ENCODE measurements at regions not wholly inside any gene's neighbourhood (a gene's known extent, or its start where the extent isn't known, plus 50 kb on each side); places are given as distances from the start of the nearest gene placed in this dataset.
"Not testable (repeated sequence)": the region's sequence is repeated elsewhere in the genome, so short reads cannot be mapped to it uniquely, and the experiment has no call there.

DNA sequence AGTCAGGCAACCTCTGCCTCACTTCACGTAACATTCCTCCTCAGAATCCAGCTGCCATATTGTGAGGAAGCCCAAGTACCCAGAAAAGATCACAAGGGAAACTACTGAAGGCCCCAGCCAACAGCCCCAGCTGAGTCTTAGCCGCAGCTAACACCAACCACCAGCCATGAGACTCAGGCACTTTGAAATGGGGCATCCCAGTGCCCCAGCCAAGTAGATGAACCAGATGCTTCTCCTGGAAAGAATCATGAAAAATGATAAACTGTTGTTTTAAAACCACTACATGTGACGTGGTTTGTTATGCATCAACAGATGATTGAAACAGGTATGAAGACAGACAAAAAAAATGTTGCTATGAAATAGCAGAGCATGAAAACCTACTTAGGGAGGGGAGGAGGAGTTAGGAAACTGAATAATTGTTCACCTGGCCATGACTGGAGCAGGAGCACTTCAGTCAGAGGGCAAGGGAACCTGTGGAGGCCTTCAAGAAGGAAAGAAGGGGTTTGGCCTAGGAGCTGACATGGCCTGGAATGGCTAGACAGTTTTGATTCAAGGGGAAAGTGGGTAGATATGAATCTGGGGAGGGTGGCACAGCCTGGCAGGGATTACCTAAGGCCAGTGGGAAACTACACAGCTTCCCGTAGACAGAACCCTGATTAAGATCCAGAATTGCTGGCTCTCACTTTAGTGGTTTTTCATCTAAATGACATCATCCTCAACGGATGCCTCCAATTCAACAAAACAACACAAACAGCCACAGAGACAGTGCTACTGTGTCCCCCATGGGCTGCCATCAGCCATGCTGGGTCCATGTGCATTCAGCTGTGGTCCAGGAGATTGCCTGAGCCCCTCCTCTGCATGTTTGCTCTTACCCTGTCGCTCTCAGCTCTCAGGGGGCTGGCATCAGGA, 211.6 kb downstream of the SYK start:
- Histone ChIP-seq H3K36me3 (ENCODE audit: insufficient read depth, low read length) (no peaks in the 10 kb centered on the region), H3K4me1 (ENCODE audit: insufficient read depth, low read length) (no peaks in the 10 kb centered on the region), H3K27me3 (ENCODE audit: insufficient read depth, low read length) (no peaks in the 10 kb centered on the region), H3K4me3 (ENCODE audit: low read length) (no peak overlapping the region), H3K9me3 (ENCODE audit: low read length) (no peaks in the 10 kb centered on the region), H2AFZ (ENCODE audit: low read depth, low read length) (no peak overlapping the region)

DNA sequence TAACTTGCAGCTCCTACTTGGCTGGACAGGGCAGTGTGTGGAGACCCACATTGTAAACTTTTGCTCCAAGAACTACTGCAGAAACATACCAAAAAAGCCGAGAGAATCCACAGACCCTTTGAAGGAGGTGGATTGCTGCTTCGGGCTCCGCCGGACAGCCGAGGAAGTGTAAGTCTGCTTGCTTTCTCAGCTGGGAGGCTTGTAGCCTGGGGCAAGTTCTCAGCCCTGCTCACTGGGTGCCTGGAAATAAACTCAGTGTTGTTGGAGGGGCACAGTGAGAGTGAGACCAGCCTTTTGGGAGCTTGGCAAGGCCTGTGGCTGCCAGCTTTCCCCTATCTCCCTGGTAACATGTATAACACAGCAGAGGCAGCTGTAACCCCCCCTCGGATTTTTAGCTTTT, 215.6 kb downstream of the SYK start:
- H2AFZ ChIP-seq (ENCODE audit: low read depth, low read length): no peak overlapping the region
- no peaks in the 10 kb centered on the region for H3K9me3 ChIP-seq (ENCODE audit: low read length)
- H3K4me1 ChIP-seq (ENCODE audit: insufficient read depth, low read length): no peaks in the 10 kb centered on the region
- H3K36me3 ChIP-seq (ENCODE audit: insufficient read depth, low read length): no peaks in the 10 kb centered on the region
- H3K4me3 ChIP-seq (ENCODE audit: low read length): no peak overlapping the region
- no peaks in the 10 kb centered on the region for H3K27me3 ChIP-seq (ENCODE audit: insufficient read depth, low read length)

DNA sequence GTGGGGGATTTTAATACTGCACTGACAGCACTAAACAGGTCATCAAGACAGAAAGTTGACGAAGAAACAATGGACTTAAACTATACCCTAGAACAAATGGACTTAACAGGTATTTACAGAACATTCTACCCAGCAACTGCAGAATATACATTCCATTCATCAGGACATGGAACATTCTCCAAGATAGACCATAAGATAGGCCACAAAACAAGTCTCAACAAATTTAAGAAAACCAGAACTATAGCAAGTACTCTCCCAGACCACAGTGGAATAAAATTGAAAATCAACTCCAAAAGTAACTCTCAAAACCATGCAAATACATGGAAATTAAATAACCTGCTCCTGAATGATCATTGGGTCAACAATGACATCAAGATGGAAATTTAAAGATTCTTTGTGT, 218.3 kb downstream of the SYK start:
- H2AFZ ChIP-seq (ENCODE audit: low read depth, low read length); H3K4me1 ChIP-seq (ENCODE audit: insufficient read depth, low read length); H3K4me3 ChIP-seq (ENCODE audit: low read length); H3K36me3 ChIP-seq (ENCODE audit: insufficient read depth, low read length); H3K9me3 ChIP-seq (ENCODE audit: low read length); H3K27me3 ChIP-seq (ENCODE audit: insufficient read depth, low read length): not testable (repeated sequence)

DNA sequence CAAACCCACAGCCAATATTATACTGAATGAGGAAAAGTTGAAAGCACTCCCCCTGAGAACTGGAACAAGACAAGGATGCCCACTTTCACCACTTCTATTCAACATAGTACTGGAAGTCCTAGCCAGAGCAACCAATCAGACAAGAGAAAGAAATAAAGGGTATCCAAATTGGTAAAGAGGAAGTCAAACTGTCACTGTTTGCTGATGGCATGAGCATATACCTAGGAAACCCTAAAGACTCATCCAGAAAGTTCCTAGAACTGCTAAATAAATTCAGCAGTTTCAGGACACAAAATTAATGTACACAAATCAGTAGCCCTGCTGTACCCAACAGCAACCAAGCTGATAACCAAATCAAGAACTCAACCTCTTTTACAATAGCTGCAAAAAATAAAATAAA, 220.0 kb downstream of the SYK start:
- not testable (repeated sequence) for H3K4me3 ChIP-seq (ENCODE audit: low read length); H3K36me3 ChIP-seq (ENCODE audit: insufficient read depth, low read length); H3K4me1 ChIP-seq (ENCODE audit: insufficient read depth, low read length); H2AFZ ChIP-seq (ENCODE audit: low read depth, low read length); H3K9me3 ChIP-seq (ENCODE audit: low read length); H3K27me3 ChIP-seq (ENCODE audit: insufficient read depth, low read length)

DNA sequence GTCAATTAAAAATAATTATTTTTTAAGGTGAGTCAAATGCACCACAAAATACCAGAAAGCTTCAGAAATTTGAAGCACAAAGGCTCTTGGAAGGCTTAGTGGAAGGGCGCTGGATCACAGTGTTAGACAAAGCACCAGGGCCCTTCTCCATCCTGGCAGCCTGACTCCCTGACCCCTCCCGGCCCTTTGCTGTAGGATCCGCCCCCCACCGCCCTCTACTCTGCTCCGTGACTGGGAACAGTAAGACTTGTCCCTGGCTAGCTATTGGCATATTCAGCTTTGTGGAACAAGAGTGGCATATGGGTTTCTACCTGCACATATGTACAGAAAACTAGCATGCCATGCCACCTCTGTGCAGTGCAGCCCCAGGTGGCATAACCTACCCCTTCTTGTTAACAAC, 222.1 kb downstream of the SYK start:
- Histone ChIP-seq H3K27me3 (ENCODE audit: insufficient read depth, low read length) (no peaks in the 10 kb centered on the region), H3K4me1 (ENCODE audit: insufficient read depth, low read length) (no peaks in the 10 kb centered on the region), H3K36me3 (ENCODE audit: insufficient read depth, low read length) (no peaks in the 10 kb centered on the region), H3K9me3 (ENCODE audit: low read length) (no peaks in the 10 kb centered on the region), H2AFZ (ENCODE audit: low read depth, low read length) (no peak overlapping the region), H3K4me3 (ENCODE audit: low read length) (no peak overlapping the region)

DNA sequence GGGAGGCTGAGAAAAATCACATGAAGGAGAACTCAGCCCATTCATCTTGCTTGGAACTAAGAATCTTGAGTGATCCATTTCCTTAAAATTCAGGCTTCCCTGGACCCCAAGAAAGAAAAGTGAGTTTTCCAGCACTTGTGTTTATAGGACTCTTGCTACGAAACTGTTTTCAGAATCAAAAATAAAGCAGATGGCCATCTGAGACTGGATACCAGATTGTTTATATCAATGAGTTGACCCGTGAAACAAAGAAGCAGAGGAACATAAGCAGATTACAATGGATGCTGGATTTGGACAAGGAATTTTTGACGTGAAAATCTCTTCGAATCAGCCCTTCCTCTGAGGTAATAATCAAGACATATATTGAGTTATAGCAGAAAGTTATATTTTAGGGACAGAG, 223.2 kb downstream of the SYK start:
- Histone ChIP-seq H3K4me1 (ENCODE audit: insufficient read depth, low read length) (no peaks in the 10 kb centered on the region), H3K36me3 (ENCODE audit: insufficient read depth, low read length) (no peaks in the 10 kb centered on the region), H3K9me3 (ENCODE audit: low read length) (no peaks in the 10 kb centered on the region), H3K27me3 (ENCODE audit: insufficient read depth, low read length) (no peaks in the 10 kb centered on the region), H3K4me3 (ENCODE audit: low read length) (no peak overlapping the region), H2AFZ (ENCODE audit: low read depth, low read length) (no peak overlapping the region)

DNA sequence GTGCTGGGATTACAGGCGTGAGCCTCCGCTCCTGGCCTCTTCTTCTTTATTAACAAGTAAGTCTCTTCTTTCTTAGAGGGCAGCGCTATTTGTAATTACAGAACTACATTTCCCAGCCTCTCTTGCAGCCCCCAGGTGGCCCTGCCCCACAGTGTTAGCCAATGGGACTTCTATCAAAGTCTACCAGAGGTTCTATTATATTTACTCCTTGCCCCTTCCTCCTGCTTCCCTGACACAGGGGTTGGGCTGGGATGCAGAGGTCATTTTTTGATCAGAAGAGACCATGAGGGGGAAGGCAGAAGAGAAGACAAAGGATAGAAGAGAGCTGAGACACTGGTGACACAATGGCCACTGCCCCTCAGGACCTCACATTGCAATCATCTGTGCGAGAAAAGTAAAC, 224.2 kb downstream of the SYK start:
- H3K4me3 ChIP-seq (ENCODE audit: low read length): no peak overlapping the region
- H2AFZ ChIP-seq (ENCODE audit: low read depth, low read length): no peak overlapping the region
- H3K36me3 ChIP-seq (ENCODE audit: insufficient read depth, low read length): no peaks in the 10 kb centered on the region
- H3K9me3 ChIP-seq (ENCODE audit: low read length): no peaks in the 10 kb centered on the region
- H3K4me1 ChIP-seq (ENCODE audit: insufficient read depth, low read length): no peaks in the 10 kb centered on the region
- no peaks in the 10 kb centered on the region for H3K27me3 ChIP-seq (ENCODE audit: insufficient read depth, low read length)

DNA sequence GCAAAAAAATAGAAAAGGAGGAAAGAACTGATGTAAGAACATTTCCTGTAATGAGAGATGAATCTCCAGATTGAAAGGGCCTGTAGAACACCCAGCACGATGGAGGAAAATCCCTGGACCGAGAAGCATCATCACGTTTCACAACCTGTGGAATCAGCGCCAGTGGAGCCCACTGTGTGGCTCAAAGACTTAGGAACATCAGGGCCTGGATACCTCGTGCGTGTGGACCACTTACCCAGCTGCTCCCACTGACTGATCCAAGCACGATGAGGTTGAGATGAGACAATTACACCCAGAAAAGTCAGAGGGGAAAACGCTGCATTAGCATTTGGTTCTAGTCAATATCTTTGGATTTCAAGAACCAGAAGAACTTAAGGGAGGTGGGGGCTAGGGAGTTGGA, 224.6 kb downstream of the SYK start:
- no peak overlapping the region for H3K4me3 ChIP-seq (ENCODE audit: low read length)
- H3K9me3 ChIP-seq (ENCODE audit: low read length): no peaks in the 10 kb centered on the region
- H3K27me3 ChIP-seq (ENCODE audit: insufficient read depth, low read length): no peaks in the 10 kb centered on the region

DNA sequence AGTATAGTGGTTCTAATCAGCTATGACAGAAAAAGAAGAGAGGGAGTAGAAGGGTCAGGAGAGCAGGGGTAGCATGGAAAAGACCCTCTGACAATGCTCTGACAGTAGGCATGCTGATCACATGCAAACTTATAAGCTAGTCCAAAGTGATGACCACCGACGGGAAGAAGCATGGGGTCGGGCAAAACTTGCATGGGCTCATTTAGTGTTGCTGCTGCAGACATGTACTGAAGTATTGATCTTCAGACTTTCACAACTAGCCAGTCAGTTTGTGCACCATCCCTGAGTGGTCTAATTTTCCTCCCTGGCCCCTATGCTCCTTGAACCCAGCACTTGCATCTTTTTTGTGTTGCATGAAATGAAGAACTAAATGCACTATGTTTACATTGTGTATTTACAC, 225.4 kb downstream of the SYK start:
- Histone ChIP-seq H3K27me3 (ENCODE audit: insufficient read depth, low read length) (no peaks in the 10 kb centered on the region), H3K9me3 (ENCODE audit: low read length) (no peaks in the 10 kb centered on the region)

More for the DNA sequence above, 224.6 kb downstream of the SYK start:
- no peaks in the 10 kb centered on the region for H3K4me1 ChIP-seq (ENCODE audit: insufficient read depth, low read length)
- no peak overlapping the region for H2AFZ ChIP-seq (ENCODE audit: low read depth, low read length)
- H3K36me3 ChIP-seq (ENCODE audit: insufficient read depth, low read length): no peaks in the 10 kb centered on the region

DNA sequence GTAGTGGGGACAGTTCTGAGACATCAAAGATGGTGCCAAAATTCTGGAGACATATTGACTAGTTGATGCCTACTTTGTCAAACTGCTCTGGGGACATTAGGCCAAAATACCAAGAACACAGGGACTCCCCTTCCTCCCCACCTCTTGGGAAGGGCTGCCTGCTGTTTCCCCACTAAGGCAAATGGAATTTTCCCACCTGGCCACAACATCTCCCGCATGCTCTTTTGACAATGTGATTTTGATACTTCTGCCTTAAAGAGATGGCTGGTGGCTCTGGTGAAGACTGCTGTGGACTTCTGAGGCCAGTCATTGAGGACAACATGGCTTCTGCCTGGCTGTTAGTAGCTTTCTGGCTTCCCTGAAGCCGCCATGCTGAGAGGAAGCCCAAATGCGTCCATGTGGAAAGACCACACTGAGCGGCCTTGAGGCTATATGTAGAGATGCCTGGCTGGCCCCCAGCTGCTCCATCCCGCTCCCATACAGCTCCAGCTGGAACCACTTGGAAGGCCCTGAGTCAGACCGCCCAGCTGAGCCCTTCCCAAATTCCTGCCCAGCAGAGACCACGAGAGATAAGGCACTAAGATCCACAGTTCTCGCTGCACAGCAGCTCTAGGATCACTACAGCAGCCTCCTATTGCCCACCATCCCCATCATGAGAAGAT, 226.7 kb downstream of the SYK start:
- Histone ChIP-seq H3K36me3 (ENCODE audit: insufficient read depth, low read length) (no peaks in the 10 kb centered on the region), H3K27me3 (ENCODE audit: insufficient read depth, low read length) (no peaks in the 10 kb centered on the region), H3K4me3 (ENCODE audit: low read length) (no peak overlapping the region), H2AFZ (ENCODE audit: low read depth, low read length) (no peak overlapping the region), H3K9me3 (ENCODE audit: low read length) (no peaks in the 10 kb centered on the region), H3K4me1 (ENCODE audit: insufficient read depth, low read length) (no peaks in the 10 kb centered on the region)

More for the DNA sequence above, 225.4 kb downstream of the SYK start:
- H3K4me1 ChIP-seq (ENCODE audit: insufficient read depth, low read length): no peaks in the 10 kb centered on the region
- H3K36me3 ChIP-seq (ENCODE audit: insufficient read depth, low read length): no peaks in the 10 kb centered on the region
- no peak overlapping the region for H2AFZ ChIP-seq (ENCODE audit: low read depth, low read length)
- no peak overlapping the region for H3K4me3 ChIP-seq (ENCODE audit: low read length)

DNA sequence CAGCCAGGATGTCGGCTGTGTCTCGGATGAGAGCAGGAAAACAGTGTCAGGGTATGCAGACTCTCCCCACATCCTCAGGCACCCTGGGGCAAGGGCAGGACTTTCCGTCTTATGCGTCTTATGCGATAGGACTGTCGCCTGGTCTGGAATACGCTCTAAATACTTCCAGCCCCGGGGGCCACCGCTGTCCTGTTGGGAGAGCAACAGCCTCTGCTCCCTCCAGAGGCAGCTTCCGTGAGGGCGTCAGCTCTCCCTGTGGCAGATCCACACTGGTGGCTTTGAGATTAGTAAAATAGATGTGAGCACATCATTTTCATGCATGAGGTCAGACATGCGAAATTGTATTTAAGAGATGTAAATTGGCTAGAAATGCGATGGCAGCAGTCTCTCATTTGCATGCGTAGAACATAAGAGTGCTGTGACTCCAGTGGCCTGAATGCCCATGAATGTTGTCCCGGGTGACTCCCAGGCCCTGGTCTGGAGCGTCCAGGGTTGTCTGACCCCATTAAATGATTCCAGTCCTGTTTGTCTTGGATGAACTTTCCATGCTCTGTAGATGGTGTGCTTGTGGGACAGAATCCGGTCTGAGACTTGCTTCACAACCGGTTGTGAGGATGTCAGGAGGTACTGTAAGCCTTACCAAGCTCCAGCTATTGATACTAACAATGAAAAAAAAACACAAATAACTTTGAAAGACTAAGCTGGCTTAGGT, 228.2 kb downstream of the SYK start:
- Histone ChIP-seq H3K4me1 (ENCODE audit: insufficient read depth, low read length) (no peaks in the 10 kb centered on the region), H2AFZ (ENCODE audit: low read depth, low read length) (no peak overlapping the region), H3K27me3 (ENCODE audit: insufficient read depth, low read length) (no peaks in the 10 kb centered on the region), H3K36me3 (ENCODE audit: insufficient read depth, low read length) (no peaks in the 10 kb centered on the region), H3K4me3 (ENCODE audit: low read length) (no peak overlapping the region), H3K9me3 (ENCODE audit: low read length) (no peaks in the 10 kb centered on the region)

DNA sequence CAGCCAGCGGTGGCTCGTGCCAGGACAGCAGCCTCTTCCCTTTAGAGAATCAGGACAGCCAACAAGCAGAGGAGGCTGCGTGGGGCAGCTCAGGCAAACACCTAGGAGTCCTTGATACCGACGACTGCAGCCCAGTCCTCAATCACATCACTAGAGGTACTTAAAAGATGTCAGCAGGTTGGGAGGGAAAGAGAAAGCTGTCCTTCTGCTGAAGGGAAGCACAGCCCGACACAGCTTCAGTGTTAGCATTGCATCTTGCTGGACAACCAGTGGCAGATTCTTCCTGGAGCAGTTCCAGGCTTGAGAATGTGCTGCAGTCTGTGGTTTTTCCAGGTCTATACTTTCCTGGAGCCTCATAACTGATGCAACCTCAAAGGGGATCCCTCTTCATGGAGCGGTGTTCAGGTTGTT, 230.5 kb downstream of the SYK start:
- Histone ChIP-seq H3K4me1 (ENCODE audit: insufficient read depth, low read length) (no peaks in the 10 kb centered on the region), H2AFZ (ENCODE audit: low read depth, low read length) (no peak overlapping the region), H3K27me3 (ENCODE audit: insufficient read depth, low read length) (no peaks in the 10 kb centered on the region), H3K36me3 (ENCODE audit: insufficient read depth, low read length) (no peaks in the 10 kb centered on the region), H3K4me3 (ENCODE audit: low read length) (no peak overlapping the region), H3K9me3 (ENCODE audit: low read length) (no peaks in the 10 kb centered on the region)

DNA sequence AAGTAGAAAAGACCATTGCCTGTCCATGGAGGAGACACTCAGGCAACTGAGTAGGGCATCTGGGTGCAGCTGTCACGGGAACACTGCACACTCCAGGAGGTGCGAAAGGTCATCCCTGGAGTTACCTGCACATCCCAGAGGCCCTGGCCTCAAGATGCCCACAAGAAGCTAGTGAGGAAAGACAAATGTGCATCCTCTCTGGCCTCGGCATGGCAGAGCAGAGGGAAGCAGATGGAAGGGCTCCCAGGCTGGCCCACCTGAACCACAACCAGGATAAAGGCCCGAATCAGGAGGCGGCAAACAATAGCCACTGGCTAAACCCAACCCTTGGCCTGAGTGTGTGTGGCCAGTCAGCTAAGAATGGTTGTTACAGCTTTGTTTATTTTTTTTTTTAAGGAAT, 231.7 kb downstream of the SYK start:
- Histone ChIP-seq H3K4me3 (ENCODE audit: low read length) (no peak overlapping the region), H3K4me1 (ENCODE audit: insufficient read depth, low read length) (peaks cover 7% of the 10 kb centered on the region), H3K9me3 (ENCODE audit: low read length) (no peaks in the 10 kb centered on the region), H3K27me3 (ENCODE audit: insufficient read depth, low read length) (no peaks in the 10 kb centered on the region), H2AFZ (ENCODE audit: low read depth, low read length) (no peak overlapping the region), H3K36me3 (ENCODE audit: insufficient read depth, low read length) (no peaks in the 10 kb centered on the region)
